Right renal cortex interstitium (tissue), 3 donors: ENCODE measurements at regions not wholly inside any gene's neighbourhood (a gene's known extent, or its start where the extent isn't known, plus 50 kb on each side); places are given as distances from the start of the nearest gene placed in this dataset.

Source experiments
- DNase-seq, 3 donors: peaks; one replicate each; pipeline ENCODE4 v3.0.0-alpha.2; 2013; ENCODE audit warnings: low read depth in 3 of 3, low spot score in 2 of 3

GRCh38 chr2:145323512-145323911 lies 803.6 kb upstream of the ZEB2 start:
- DNase-seq, result no peak

DNA sequence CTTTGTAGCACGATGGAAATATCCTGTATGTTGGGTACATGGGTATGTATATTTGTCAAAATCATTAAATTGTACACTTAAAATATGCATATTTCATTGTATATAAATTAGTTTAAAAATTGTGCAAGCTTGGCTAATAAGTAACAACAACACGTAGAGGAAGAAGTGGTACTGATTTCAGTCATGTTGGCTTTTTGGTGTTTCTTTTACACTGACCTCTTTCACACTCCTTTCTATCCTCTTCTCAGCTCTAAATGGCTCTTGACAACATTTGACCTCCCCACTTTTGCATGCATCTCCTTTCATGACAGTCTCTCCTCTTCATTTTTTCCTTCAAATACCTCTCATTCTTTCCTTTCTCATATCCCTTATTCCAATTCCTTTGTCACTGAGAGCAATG lies 801.4 kb upstream of the ZEB2 start:
- no peak for DNase-seq

GRCh38 chr2:145316496-145316895 lies 796.6 kb upstream of the ZEB2 start:
- DNase-seq, result no peak

DNA sequence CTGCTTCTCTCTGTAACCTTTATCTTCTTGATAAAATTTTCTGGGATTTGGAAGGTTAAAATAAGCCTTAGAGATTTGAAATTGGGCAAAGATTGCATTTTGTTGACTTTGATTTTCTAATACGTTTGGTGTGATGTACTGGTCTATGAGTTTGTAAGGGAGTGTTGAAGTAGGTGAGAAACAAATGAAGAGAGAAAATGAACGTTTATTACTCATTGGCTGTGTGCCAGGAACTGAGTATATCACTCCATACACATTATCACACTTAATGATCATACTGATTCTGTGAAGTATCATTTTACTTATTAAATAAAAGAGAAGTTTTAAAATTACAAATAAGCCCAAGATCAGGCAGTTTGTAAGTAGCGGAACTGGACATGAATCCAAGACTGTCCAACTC lies 795.1 kb upstream of the ZEB2 start:
- DNase-seq, result no peak

DNA sequence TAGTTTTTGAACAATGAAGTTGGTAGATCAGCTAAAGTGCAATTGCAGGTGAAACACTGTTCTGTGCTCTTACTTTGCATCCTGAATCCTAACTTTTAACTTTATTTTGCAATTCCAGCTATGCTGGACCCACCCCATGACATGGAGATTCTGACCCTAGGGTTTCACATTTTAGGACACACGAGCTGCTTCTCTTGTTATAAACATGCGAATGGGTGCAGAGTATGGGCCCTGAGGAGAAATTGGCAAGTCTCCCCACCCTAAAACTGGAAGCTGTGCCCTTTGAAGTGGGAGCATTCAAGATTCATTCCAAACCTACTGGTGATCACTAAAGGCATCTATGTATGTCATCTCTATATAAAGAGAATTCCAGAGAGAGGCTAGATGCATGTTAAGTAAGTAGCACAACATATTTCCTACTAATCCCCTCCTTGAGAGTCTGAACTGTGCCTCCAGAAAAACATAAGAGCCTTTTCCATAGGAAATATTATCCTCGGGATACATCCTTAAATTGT lies 794.3 kb upstream of the ZEB2 start:
- no peak for DNase-seq

GRCh38 chr2:145305889-145306288 lies 786.0 kb upstream of the ZEB2 start:
- DNase-seq, result no peak

- DNase-seq, result no peak
These were observed 784.6 kb upstream of the ZEB2 start for GRCh38 chr2:145304501-145304900.

- no peak for DNase-seq
These were observed 783.6 kb upstream of the ZEB2 start for GRCh38 chr2:145303536-145303935.

GRCh38 chr2:145302886-145303285 lies 783.0 kb upstream of the ZEB2 start:
- DNase-seq, result no peak

DNA sequence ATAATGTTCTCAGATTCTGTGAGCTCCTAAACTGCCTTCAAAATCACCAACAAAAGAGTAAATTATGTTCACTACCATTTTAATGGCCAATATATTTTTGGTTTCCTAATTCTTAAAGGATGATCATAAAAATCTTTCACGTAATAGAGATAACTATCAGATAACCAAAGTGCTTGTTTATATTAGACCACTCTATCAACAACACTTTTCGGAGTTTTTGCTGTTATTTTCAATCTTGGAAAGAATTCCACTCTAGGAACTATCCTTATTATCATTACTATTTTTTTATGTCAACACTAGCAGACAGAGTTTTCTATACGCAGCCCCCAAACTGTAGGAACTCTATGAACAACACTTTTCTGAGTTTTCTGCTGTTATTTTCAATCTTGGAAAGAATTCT lies 782.5 kb upstream of the ZEB2 start:
- DNase-seq, result no peak

GRCh38 chr2:145299368-145299767 lies 779.4 kb upstream of the ZEB2 start:
- no peak for DNase-seq

DNA sequence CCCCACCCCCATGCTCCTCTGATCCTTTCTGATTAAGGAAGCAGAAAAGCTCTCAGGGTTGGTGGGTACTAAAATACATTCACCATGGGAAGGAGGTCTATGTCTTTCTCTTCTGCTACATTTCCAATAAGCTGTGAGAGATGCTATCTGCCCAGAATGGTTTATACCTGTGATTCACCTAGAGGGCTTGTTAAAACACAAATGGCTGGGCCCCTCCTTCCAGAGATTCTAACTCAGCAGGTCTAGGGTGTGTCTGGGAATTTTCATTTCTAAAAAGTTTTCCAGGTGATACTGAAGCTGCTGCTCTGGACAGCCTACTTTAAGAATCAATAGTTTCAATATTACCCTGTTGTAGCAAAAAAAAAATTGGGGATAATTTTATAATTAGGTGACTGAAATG lies 772.2 kb upstream of the ZEB2 start:
- DNase-seq, result no peak

DNA sequence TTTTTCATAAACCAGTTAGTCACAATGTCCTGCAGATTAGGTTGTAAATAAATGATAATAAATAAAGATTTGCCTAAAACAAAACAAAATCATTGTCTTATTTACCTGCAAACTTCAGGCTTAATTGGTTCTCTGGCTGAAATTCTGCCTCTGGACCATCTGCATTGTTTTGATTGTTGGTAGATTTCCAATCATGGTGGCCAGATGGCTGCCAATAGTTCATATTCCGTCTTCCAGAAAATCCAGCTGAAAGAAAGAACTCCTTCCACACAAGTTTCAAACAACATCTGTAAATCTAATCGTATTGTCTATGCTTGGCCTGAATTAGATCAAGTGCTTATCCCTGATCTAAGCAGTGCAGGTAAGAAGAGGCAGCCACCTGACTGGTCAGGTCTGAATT lies 771.1 kb upstream of the ZEB2 start:
- DNase-seq, result no peak

DNA sequence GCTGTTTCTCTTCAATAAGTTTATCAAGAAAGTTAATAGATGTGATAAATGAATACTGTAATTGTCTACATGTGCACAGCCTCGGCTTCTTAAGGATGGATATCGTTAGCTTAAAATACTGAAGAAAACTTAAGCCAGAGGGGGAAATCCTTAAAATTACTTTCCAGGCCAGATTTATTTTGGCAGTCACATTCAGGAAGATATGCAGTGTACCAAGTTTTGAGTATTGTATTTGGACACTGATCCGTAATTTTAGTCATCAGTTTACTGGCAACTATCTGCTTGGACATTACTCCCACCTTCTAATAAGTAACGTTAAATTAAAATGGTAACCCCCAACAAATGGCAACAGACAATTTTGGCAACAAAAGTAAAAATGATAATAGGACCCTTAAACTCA lies 770.0 kb upstream of the ZEB2 start:
- no peak for DNase-seq

- DNase-seq, result no peak
These were observed 769.0 kb upstream of the ZEB2 start for GRCh38 chr2:145288650-145289496.

GRCh38 chr2:145287736-145288135 lies 767.8 kb upstream of the ZEB2 start:
- DNase-seq, result peak; percentile 47 to 68 (median 53)

- DNase-seq, result no peak
These were observed 766.9 kb upstream of the ZEB2 start for GRCh38 chr2:145286716-145287275.

GRCh38 chr2:145284551-145284950 lies 764.6 kb upstream of the ZEB2 start:
- DNase-seq, result no peak

- no peak for DNase-seq
These were observed 763.2 kb upstream of the ZEB2 start for GRCh38 chr2:145283131-145283530.

- DNase-seq, result no peak
These were observed 758.0 kb upstream of the ZEB2 start for GRCh38 chr2:145277922-145278321.

DNA sequence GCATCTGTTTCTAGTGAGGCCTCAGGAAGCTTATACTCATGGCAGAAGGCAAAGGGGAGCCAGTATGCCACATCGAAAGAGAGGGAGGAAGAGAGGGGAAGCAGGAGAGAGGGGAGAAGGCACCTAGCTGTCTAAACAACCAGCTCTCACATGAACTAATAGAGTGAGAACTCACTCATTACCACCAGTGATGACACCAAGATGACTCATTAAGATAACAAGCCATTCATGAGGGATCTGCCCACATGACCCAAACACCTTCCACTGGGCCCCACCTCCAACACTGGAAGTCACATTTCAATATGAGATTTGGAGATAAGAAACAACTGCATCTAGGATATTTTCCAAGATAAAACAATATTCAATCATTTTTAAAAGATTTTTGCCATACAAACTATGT lies 753.9 kb upstream of the ZEB2 start:
- DNase-seq, result no peak

DNA sequence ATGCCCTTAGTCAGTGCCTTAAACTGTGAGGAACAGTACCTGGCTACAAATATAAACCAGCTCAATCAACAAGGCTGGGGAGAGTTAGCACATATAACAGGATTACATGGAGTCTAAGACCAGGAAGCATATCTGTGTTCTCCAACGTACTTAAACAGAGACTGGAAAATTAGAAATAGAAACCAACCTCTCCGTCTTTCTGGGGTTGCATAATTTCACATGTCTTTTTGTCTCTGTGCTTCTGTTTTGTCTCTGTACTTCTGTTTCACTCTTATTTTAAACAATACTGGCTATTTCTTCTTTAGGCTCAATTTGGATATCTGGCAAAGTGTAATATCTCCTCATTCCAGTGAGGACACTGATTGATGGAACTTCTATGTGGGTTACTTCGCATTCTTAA lies 749.0 kb upstream of the ZEB2 start:
- no peak for DNase-seq
